ENCODE measurements at regions not wholly inside any gene's neighbourhood (a gene's known extent, or its start where the extent isn't known, plus 50 kb on each side); places are given as distances from the start of the nearest gene placed in this dataset.

GRCh38 chr6:156028335-156029131, 572.9 kb upstream of the NOX3 start:
- no peak for DNase-seq

- DNase-seq = no peak
These were observed 571.6 kb upstream of the NOX3 start for GRCh38 chr6:156027248-156027626.

- DNase-seq = no peak
These were observed 571.0 kb upstream of the NOX3 start for GRCh38 chr6:156026486-156027247.

GRCh38 chr6:156024339-156024738, 568.7 kb upstream of the NOX3 start:
- DNase-seq = no peak

- no peak for DNase-seq
These were observed 566.2 kb upstream of the NOX3 start for GRCh38 chr6:156021746-156022396.

GRCh38 chr6:156017838-156018237, 562.2 kb upstream of the NOX3 start:
- no peak for DNase-seq

- DNase-seq = no peak
These were observed 560.7 kb upstream of the NOX3 start for GRCh38 chr6:156016186-156016976.

- no peak for DNase-seq
These were observed 557.5 kb upstream of the NOX3 start for GRCh38 chr6:156013155-156013554.

- no peak for DNase-seq
These were observed 554.0 kb upstream of the NOX3 start for GRCh38 chr6:156009656-156010055.

GRCh38 chr6:156004796-156005195, 549.2 kb upstream of the NOX3 start:
- no peak for DNase-seq

GRCh38 chr6:155996151-155996550, 540.5 kb upstream of the NOX3 start:
- DNase-seq = no peak

- no peak for DNase-seq
These were observed 539.6 kb upstream of the NOX3 start for GRCh38 chr6:155995281-155995680.

- no peak for DNase-seq
These were observed 538.4 kb upstream of the NOX3 start for GRCh38 chr6:155994086-155994485.

GRCh38 chr6:155993240-155993639, 537.6 kb upstream of the NOX3 start:
- no peak for DNase-seq

- DNase-seq = no peak
These were observed 530.1 kb upstream of the NOX3 start for GRCh38 chr6:155985660-155986138.

- no peak for DNase-seq
These were observed 525.1 kb upstream of the NOX3 start for GRCh38 chr6:155980768-155981079.

- no peak for DNase-seq
These were observed 524.6 kb upstream of the NOX3 start for GRCh38 chr6:155980014-155980767.

- DNase-seq = no peak
These were observed 519.9 kb upstream of the NOX3 start for GRCh38 chr6:155975506-155975905.

GRCh38 chr6:155974811-155975323, 519.2 kb upstream of the NOX3 start:
- no peak for DNase-seq

- DNase-seq = no peak
These were observed 518.7 kb upstream of the NOX3 start for GRCh38 chr6:155974359-155974758.

GRCh38 chr6:155970876-155971708, 515.5 kb upstream of the NOX3 start:
- DNase-seq = no peak

Measured in activated CD4-positive, alpha-beta T cell treated with anti-CD3 and anti-CD28 coated beads, Interleukin-2, amount 50 U/mL, for 16 hours (primary cell).